Body of pancreas (tissue), 4 donors: ENCODE measurements at regions not wholly inside any gene's neighbourhood (a gene's known extent, or its start where the extent isn't known, plus 50 kb on each side); places are given as distances from the start of the nearest gene placed in this dataset.
"Not testable (repeated sequence)": the region's sequence is repeated elsewhere in the genome, so short reads cannot be mapped to it uniquely, and the experiment has no call there.

Experiments
- ATAC-seq: fragments of 150-250 bp; one replicate; pipeline ENCODE4 v1.9.1; 2016
- DNase-seq, 4 donors: peaks; one replicate each; pipeline ENCODE4 v3.0.0-alpha.2; 2019
- H3K27ac ChIP-seq, 4 donors: fragments of 200-600 bp; sonication (generic); 1 replicate in 3 of 4; 2 replicates in 1 of 4; pipeline versions ENCODE4 v1.5.1 to v1.6.1; 2016 to 2019; ENCODE audit warnings: mild to moderate bottlenecking in 1 of 4, mixed read lengths in 1 of 4, moderate library complexity in 1 of 4
- H3K27me3 ChIP-seq, 2 donors: fragments of 200-600 bp; sonication (generic); one replicate each; pipeline ENCODE4 v1.6.0; 2016; ENCODE audit warnings: mild to moderate bottlenecking in 1 of 2
- H3K36me3 ChIP-seq, 2 donors: fragments of 200-600 bp; sonication (generic); replicated peaks in 1 of 2; 2 replicates each; pipeline ENCODE4 v1.5.1; 2016; ENCODE audit warnings: low read depth in 2 of 2; ENCODE audit not compliant: insufficient read depth in 1 of 2
- H3K4me1 ChIP-seq: fragments of 200-600 bp; sonication (generic); one replicate; pipeline ENCODE4 v1.6.0; 2016
- H3K4me3 ChIP-seq, 2 donors: fragments of 200-600 bp; sonication (generic); 1 replicate in 1 of 2; 2 replicates in 1 of 2; pipeline ENCODE4 v1.5.1; 2016 to 2019
- H3K9me3 ChIP-seq, 3 donors: fragments of 200-600 bp; sonication (generic); 1 replicate in 2 of 3; 2 replicates in 1 of 3; pipeline ENCODE4 v1.5.1; 2016
- POLR2A ChIP-seq, 3 donors: fragments of 450-650 bp; IDR thresholded peaks; one replicate each; pipeline ENCODE4 v1.6.1; 2016; ENCODE audit warnings: antibody characterized with exemption in 3 of 3, mild to moderate bottlenecking in 2 of 3
- WGBS, 2 donors: methylation state at CpG; one replicate each; pipeline ENCODE4 v1.1.5; 2017; 5-methylcytosine and 5-hydroxymethylcytosine counted together
- intact Hi-C: fragments of 100-400 bp; cut with DNase I; formaldehyde crosslinking; loops from one replicate; pipeline ENCODE4 v1.15.1; 2023
- TF ChIP-seq, protein P1 (sequence below), 7 experiments: fragments of 450-650 bp in 4 of 7; fragments of 200-600 bp in 3 of 7; sonication (generic) in 3 of 7; IDR thresholded peaks; one replicate each; pipeline ENCODE4 v1.5.1; 2016 to 2019; ENCODE audit warnings: antibody characterized with exemption in 7 of 7

GRCh38 chr2:184057910-184058309 is 540.4 kb upstream of the ZNF804A start:
- DNase-seq (no peak), ATAC-seq (no peak)
- intact Hi-C loops = no loop called here
- H3K9me3 ChIP-seq = no peaks in the 10 kb centered on the region
- H3K4me3 ChIP-seq = no peak overlapping the region
- 83 to 84% methylated on average over 4 of the region's 4 CpGs for WGBS, 2 donors
- H3K27ac ChIP-seq = no peak overlapping the region
- H3K4me1 ChIP-seq = peaks cover 9% of the 10 kb centered on the region
- no peaks in the 10 kb centered on the region for H3K36me3 ChIP-seq
- no peak for TF ChIP-seq POLR2A (IDR thresholded peaks at IDR 0.05)
- no peaks in the 10 kb centered on the region for H3K27me3 ChIP-seq

DNA sequence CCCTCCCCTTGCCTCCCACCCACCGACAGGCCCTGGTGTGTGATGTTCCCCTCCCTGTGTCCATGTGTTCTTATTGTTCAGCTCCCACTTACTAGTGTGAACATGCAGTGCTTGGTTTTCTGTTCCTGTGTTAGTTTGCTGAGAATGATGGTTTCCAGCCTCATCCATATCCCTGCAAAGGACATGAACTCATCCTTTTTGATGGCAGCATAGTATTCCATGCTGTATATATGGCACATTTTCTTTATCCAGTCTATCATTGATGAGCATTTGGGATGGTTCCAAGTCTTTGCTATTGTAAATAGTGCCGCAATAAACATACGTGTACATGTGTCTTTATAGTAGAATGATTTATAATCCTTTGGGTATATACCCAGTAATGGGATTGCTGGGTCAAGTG is 538.1 kb upstream of the ZNF804A start:
- 90 to 92% methylated on average over 3 of the region's 3 CpGs for WGBS, 2 donors
- H3K36me3 ChIP-seq, H3K4me3 ChIP-seq, H3K4me1 ChIP-seq, H3K27me3 ChIP-seq, H3K9me3 ChIP-seq, DNase-seq, intact Hi-C loops, ATAC-seq, H3K27ac ChIP-seq: not testable (repeated sequence)

DNA sequence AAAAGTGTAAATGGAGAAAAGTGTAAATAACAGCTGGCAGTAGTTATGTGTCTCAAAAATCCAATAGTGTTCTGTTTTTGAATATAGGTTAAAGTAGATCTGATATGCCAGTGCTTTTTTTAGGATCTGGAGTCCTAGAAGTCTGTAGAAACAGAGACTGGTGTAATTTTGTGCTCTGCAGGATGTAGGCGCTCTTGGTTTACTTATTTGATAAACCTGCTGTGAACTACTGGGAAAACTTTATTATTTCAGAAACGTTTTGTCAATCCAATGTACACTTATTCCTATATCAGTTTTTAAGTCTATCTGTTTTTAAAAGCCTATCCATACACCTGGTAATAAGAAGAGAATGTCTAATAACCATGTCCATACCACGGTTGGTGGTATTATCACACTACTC is 530.8 kb upstream of the ZNF804A start:
- Histone ChIP-seq H3K27me3 (no peaks in the 10 kb centered on the region), H3K4me3 (no peak overlapping the region), H3K9me3 (no peaks in the 10 kb centered on the region), H3K4me1 (no peaks in the 10 kb centered on the region), H3K36me3 (no peaks in the 10 kb centered on the region), H3K27ac (no peak overlapping the region)
- TF ChIP-seq, protein P1, sequence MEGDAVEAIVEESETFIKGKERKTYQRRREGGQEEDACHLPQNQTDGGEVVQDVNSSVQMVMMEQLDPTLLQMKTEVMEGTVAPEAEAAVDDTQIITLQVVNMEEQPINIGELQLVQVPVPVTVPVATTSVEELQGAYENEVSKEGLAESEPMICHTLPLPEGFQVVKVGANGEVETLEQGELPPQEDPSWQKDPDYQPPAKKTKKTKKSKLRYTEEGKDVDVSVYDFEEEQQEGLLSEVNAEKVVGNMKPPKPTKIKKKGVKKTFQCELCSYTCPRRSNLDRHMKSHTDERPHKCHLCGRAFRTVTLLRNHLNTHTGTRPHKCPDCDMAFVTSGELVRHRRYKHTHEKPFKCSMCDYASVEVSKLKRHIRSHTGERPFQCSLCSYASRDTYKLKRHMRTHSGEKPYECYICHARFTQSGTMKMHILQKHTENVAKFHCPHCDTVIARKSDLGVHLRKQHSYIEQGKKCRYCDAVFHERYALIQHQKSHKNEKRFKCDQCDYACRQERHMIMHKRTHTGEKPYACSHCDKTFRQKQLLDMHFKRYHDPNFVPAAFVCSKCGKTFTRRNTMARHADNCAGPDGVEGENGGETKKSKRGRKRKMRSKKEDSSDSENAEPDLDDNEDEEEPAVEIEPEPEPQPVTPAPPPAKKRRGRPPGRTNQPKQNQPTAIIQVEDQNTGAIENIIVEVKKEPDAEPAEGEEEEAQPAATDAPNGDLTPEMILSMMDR (IDR thresholded peaks at IDR 0.05) = peak in 6 of 7 experiments; percentile 17 to 51 (median 28)
- TF ChIP-seq POLR2A (IDR thresholded peaks at IDR 0.05) = no peak
- ATAC-seq = no peak
- peak in 1 of 4 donors; percentile 36 for DNase-seq
- intact Hi-C loops = no loop called here
- WGBS, 2 donors = 40 to 44% methylated on average over 3 of the region's 3 CpGs

- Histone ChIP-seq H3K9me3 (no peaks in the 10 kb centered on the region), H3K4me3 (no peak overlapping the region), H3K27me3 (no peaks in the 10 kb centered on the region), H3K36me3 (no peaks in the 10 kb centered on the region), H3K27ac (no peak overlapping the region), H3K4me1 (no peaks in the 10 kb centered on the region)
- 53 to 58% methylated on average over 2 of the region's 2 CpGs for WGBS, 2 donors
- intact Hi-C loops = no loop called here
- ATAC-seq = no peak
- DNase-seq = no peak
- no peak for TF ChIP-seq POLR2A (IDR thresholded peaks at IDR 0.05)
- TF ChIP-seq, protein P1 (IDR thresholded peaks at IDR 0.05) = no peak
Observed at GRCh38 chr2:184072470-184072869, 525.9 kb upstream of the ZNF804A start.

DNA sequence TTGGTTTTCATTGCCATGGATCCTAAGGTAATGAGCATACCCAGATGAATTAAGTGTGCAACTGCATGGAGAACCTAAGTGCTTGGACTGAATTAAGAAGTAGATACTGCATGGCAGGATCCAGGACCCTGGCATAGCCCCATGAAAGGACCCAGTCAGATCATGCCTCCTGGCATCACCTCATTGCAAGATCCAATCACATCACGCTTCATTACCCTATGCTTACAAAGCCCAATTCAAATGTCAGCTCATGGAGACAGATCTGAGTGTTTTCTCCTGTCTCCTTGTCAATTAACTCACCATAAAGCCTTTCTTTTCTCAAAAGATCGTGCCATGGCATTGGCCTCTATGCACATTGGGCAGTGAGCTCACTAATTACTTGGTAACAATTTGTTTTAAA is 519.8 kb upstream of the ZNF804A start:
- no peaks in the 10 kb centered on the region for H3K27me3 ChIP-seq
- no peak for ATAC-seq
- TF ChIP-seq POLR2A (IDR thresholded peaks at IDR 0.05) = no peak
- TF ChIP-seq, protein P1 (IDR thresholded peaks at IDR 0.05) = no peak
- H3K36me3 ChIP-seq = no peaks in the 10 kb centered on the region
- no peaks in the 10 kb centered on the region for H3K9me3 ChIP-seq
- no peak for DNase-seq
- H3K4me1 ChIP-seq = no peaks in the 10 kb centered on the region
- no peak overlapping the region for H3K27ac ChIP-seq
- 82 to 88% methylated on average over 2 of the region's 2 CpGs for WGBS, 2 donors
- no peak overlapping the region for H3K4me3 ChIP-seq
- intact Hi-C loops = no loop called here

DNA sequence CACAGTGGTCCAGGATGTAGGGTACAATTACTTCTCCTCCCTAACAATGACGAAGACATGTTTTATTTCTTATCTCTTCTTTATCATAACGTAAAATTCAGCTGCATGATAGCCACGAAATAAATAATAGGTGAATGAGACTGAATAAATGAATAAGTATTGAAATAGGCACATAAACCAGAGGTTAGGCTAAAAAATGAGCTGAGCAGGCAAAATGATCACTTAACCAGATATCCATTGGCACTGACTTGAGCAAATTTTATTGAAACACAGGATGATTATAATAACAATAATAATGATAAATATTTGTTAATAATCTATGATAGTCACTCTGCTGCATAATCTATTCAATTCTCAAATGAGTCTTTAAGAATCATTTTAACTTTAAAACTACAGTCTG is 506.9 kb upstream of the ZNF804A start:
- H3K27ac ChIP-seq = no peak overlapping the region
- no peaks in the 10 kb centered on the region for H3K9me3 ChIP-seq
- intact Hi-C loops = no loop called here
- no peaks in the 10 kb centered on the region for H3K4me1 ChIP-seq
- no peaks in the 10 kb centered on the region for H3K27me3 ChIP-seq
- WGBS, 2 donors = 57 to 67% methylated on average over 3 of the region's 3 CpGs
- no peaks in the 10 kb centered on the region for H3K36me3 ChIP-seq
- no peak for DNase-seq
- no peak for ATAC-seq
- no peak overlapping the region for H3K4me3 ChIP-seq
- no peak for TF ChIP-seq POLR2A (IDR thresholded peaks at IDR 0.05)
- TF ChIP-seq, protein P1 (IDR thresholded peaks at IDR 0.05) = no peak
